ENCODE measurements at regions not wholly inside any gene's neighbourhood (a gene's known extent, or its start where the extent isn't known, plus 50 kb on each side); places are given as distances from the start of the nearest gene placed in this dataset.

- no peaks in the 10 kb centered on the region for H4K20me1 ChIP-seq (ENCODE audit: control insufficient read depth, insufficient read depth, low read depth, low read length)
- no peaks in the 10 kb centered on the region for H3K4me1 ChIP-seq (ENCODE audit: control insufficient read depth, low read length)
- H3K4me3 ChIP-seq (ENCODE audit: low read length) = no peak overlapping the region
Measured at GRCh38 chr12:61860451-61860850, 399.8 kb upstream of the USP15 start.

DNA sequence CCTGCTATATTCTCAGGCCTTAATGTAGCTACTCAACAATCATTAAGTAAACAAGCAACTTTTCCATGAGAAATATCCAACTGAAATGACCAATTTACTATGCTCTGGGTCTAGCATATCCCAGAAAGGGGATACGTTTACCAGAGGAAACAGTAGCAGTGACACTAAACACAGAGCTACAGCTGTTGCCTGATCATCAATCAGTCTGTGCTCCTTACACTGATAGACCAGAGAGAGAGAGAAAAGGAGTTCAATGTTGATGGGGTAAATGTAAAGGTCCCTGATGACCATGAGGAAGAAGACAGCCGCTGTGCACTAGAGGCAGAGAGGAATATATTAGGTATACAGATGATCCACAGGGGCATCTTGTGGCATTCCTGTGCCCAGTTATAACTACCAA lies 397.2 kb upstream of the USP15 start:
- no peak overlapping the region for H3K4me3 ChIP-seq (ENCODE audit: low read length)
- H4K20me1 ChIP-seq (ENCODE audit: control insufficient read depth, insufficient read depth, low read depth, low read length) = no peaks in the 10 kb centered on the region
- H3K9me3 ChIP-seq (ENCODE audit: control insufficient read depth, insufficient read depth, low read length) = no peaks in the 10 kb centered on the region
- no peaks in the 10 kb centered on the region for H3K79me2 ChIP-seq (ENCODE audit: control insufficient read depth, low read length)
- H3K27ac ChIP-seq (ENCODE audit: low read depth, low read length) = no peak overlapping the region
- TF ChIP-seq, protein P1, sequence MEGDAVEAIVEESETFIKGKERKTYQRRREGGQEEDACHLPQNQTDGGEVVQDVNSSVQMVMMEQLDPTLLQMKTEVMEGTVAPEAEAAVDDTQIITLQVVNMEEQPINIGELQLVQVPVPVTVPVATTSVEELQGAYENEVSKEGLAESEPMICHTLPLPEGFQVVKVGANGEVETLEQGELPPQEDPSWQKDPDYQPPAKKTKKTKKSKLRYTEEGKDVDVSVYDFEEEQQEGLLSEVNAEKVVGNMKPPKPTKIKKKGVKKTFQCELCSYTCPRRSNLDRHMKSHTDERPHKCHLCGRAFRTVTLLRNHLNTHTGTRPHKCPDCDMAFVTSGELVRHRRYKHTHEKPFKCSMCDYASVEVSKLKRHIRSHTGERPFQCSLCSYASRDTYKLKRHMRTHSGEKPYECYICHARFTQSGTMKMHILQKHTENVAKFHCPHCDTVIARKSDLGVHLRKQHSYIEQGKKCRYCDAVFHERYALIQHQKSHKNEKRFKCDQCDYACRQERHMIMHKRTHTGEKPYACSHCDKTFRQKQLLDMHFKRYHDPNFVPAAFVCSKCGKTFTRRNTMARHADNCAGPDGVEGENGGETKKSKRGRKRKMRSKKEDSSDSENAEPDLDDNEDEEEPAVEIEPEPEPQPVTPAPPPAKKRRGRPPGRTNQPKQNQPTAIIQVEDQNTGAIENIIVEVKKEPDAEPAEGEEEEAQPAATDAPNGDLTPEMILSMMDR (IDR thresholded peaks at IDR 0.05; ENCODE audit: low read depth, low read length, poor library complexity, severe bottlenecking) = no peak
- no peak for TF ChIP-seq EZH2phosphoT487 (IDR thresholded peaks at IDR 0.05; ENCODE audit: borderline replicate concordance, low read length)
- H3K4me1 ChIP-seq (ENCODE audit: control insufficient read depth, low read length) = no peaks in the 10 kb centered on the region
- H3K9me2 ChIP-seq (replicated peaks; ENCODE audit: control insufficient read depth, low read length) = no peaks in the 10 kb centered on the region
- no peaks in the 10 kb centered on the region for H3F3A ChIP-seq (ENCODE audit: control insufficient read depth, insufficient read depth)
- no peak overlapping the region for H3K4me2 ChIP-seq (ENCODE audit: low read length)
- H3K27me3 ChIP-seq (ENCODE audit: control insufficient read depth, low read length) = no peaks in the 10 kb centered on the region
- H3K36me3 ChIP-seq (ENCODE audit: control insufficient read depth, low read length) = no peaks in the 10 kb centered on the region

More at GRCh38 chr12:61860451-61860850, 399.8 kb upstream of the USP15 start:
- H3K79me2 ChIP-seq (ENCODE audit: control insufficient read depth, low read length) = no peaks in the 10 kb centered on the region
- no peaks in the 10 kb centered on the region for H3F3A ChIP-seq (ENCODE audit: control insufficient read depth, insufficient read depth)
- no peak overlapping the region for H3K4me2 ChIP-seq (ENCODE audit: low read length)
- H3K36me3 ChIP-seq (ENCODE audit: control insufficient read depth, low read length) = no peaks in the 10 kb centered on the region
- no peaks in the 10 kb centered on the region for H3K9me3 ChIP-seq (ENCODE audit: control insufficient read depth, insufficient read depth, low read length)
- H3K27ac ChIP-seq (ENCODE audit: low read depth, low read length) = no peak overlapping the region
- H3K9me2 ChIP-seq (replicated peaks; ENCODE audit: control insufficient read depth, low read length) = no peaks in the 10 kb centered on the region
- no peaks in the 10 kb centered on the region for H3K27me3 ChIP-seq (ENCODE audit: control insufficient read depth, low read length)
- TF ChIP-seq, protein P1 (IDR thresholded peaks at IDR 0.05; ENCODE audit: low read depth, low read length, poor library complexity, severe bottlenecking) = no peak
- TF ChIP-seq EZH2phosphoT487 (IDR thresholded peaks at IDR 0.05; ENCODE audit: borderline replicate concordance, low read length) = no peak

DNA sequence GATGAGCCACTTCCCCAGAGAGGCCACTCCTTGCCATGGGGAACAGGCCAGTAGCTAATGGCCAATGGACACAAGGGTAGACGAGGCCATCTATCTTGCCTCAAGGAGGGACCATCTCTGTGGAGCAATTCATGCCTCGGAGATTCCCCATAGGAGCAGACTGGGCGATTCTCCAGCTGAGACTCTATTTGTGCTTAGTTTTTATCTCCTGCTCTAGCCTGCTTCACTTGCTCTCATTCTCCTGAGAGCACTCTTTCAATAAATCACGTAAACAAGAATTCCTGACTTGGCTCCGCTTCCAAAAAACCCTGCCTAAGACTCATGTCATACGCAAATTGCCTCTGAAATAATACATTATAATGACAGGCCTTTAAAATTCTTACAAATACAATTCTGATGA lies 396.4 kb upstream of the USP15 start:
- TF ChIP-seq EZH2phosphoT487 (IDR thresholded peaks at IDR 0.05; ENCODE audit: borderline replicate concordance, low read length) = no peak
- TF ChIP-seq, protein P1 (IDR thresholded peaks at IDR 0.05; ENCODE audit: low read depth, low read length, poor library complexity, severe bottlenecking) = no peak
- no peaks in the 10 kb centered on the region for H3K79me2 ChIP-seq (ENCODE audit: control insufficient read depth, low read length)
- H3K4me3 ChIP-seq (ENCODE audit: low read length) = no peak overlapping the region
- H4K20me1 ChIP-seq (ENCODE audit: control insufficient read depth, insufficient read depth, low read depth, low read length) = no peaks in the 10 kb centered on the region
- no peaks in the 10 kb centered on the region for H3K9me2 ChIP-seq (replicated peaks; ENCODE audit: control insufficient read depth, low read length)
- no peaks in the 10 kb centered on the region for H3F3A ChIP-seq (ENCODE audit: control insufficient read depth, insufficient read depth)
- no peak overlapping the region for H3K4me2 ChIP-seq (ENCODE audit: low read length)
- no peaks in the 10 kb centered on the region for H3K27me3 ChIP-seq (ENCODE audit: control insufficient read depth, low read length)
- no peaks in the 10 kb centered on the region for H3K4me1 ChIP-seq (ENCODE audit: control insufficient read depth, low read length)
- no peaks in the 10 kb centered on the region for H3K36me3 ChIP-seq (ENCODE audit: control insufficient read depth, low read length)
- H3K9me3 ChIP-seq (ENCODE audit: control insufficient read depth, insufficient read depth, low read length) = no peaks in the 10 kb centered on the region
- no peak overlapping the region for H3K27ac ChIP-seq (ENCODE audit: low read depth, low read length)

DNA sequence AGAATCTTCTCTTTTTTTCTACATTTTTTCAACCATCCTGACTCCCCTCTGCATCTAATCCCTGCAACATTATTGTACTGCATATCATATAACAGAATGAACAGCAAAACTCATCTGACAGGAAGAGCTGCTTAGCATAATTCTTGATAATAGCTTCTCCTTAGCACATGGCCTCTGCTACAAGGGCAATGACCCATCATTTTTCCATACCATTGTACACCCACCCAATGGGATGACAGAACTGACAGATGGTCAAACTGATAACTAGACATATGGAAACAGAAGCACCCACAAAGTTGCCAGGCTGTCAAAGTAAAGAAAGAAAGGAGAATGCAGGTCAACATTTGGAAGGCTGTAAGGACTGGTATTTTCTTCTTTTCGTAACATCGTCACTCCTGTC lies 390.4 kb upstream of the USP15 start:
- Histone ChIP-seq H3F3A (ENCODE audit: control insufficient read depth, insufficient read depth) (no peaks in the 10 kb centered on the region), H3K9me3 (ENCODE audit: control insufficient read depth, insufficient read depth, low read length) (no peaks in the 10 kb centered on the region), H3K4me3 (ENCODE audit: low read length) (no peak overlapping the region), H3K9me2 (replicated peaks; ENCODE audit: control insufficient read depth, low read length) (no peaks in the 10 kb centered on the region), H3K4me1 (ENCODE audit: control insufficient read depth, low read length) (peaks cover 9% of the 10 kb centered on the region), H3K27ac (ENCODE audit: low read depth, low read length) (no peak overlapping the region), H3K4me2 (ENCODE audit: low read length) (no peak overlapping the region), H3K36me3 (ENCODE audit: control insufficient read depth, low read length) (no peaks in the 10 kb centered on the region), H4K20me1 (ENCODE audit: control insufficient read depth, insufficient read depth, low read depth, low read length) (no peaks in the 10 kb centered on the region), H3K79me2 (ENCODE audit: control insufficient read depth, low read length) (no peaks in the 10 kb centered on the region), H3K27me3 (ENCODE audit: control insufficient read depth, low read length) (no peaks in the 10 kb centered on the region)
- TF ChIP-seq EZH2phosphoT487 (IDR thresholded peaks at IDR 0.05; ENCODE audit: borderline replicate concordance, low read length) = no peak
- TF ChIP-seq, protein P1 (IDR thresholded peaks at IDR 0.05; ENCODE audit: low read depth, low read length, poor library complexity, severe bottlenecking) = no peak

Data from DOHH2 (cell line).